Stimulated activated CD4-positive, alpha-beta T cell treated with anti-CD3 and anti-CD28 coated beads, TNF-alpha, amount 100 ng/mL, for 4 hours (primary cell): ENCODE measurements at regions not wholly inside any gene's neighbourhood (a gene's known extent, or its start where the extent isn't known, plus 50 kb on each side); places are given as distances from the start of the nearest gene placed in this dataset.

Experiments used
- DNase-seq, 3 experiments: peaks; one replicate each; pipeline ENCODE4 v3.0.0-alpha.2; 2020; ENCODE audit warnings: low read depth in 3 of 3

DNA sequence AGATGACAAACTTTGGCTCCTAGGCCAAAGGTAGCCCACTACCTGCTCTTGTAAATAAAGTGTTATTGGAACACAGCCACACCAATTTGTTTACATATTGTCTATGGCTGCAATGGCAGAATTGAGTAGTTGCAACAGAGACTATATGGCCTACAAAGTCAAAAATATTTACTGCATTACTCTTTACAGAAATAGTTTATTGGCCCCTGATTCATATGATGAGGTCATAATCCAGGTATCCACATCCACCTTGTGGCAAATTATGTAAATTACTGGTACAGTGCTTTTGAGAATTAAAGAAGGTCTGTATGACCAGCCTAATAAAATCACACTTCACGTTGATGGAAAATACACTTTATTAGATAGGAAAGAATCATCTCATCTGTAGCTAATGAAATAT lies 337.0 kb upstream of the DDX53 start:
- no peak for DNase-seq

- no peak for DNase-seq
Measured at GRCh38 chrX:22664826-22665225, 334.9 kb upstream of the DDX53 start.

- DNase-seq: no peak
Measured at GRCh38 chrX:22665818-22666217, 333.9 kb upstream of the DDX53 start.

- no peak for DNase-seq
Measured at GRCh38 chrX:22666441-22666840, 333.3 kb upstream of the DDX53 start.

- DNase-seq: no peak
Measured at GRCh38 chrX:22674932-22675331, 324.8 kb upstream of the DDX53 start.

GRCh38 chrX:22686138-22686541 lies 313.6 kb upstream of the DDX53 start:
- DNase-seq: no peak

- DNase-seq: no peak
Measured at GRCh38 chrX:22689290-22689689, 310.5 kb upstream of the DDX53 start.

- no peak for DNase-seq
Measured at GRCh38 chrX:22690116-22690515, 309.6 kb upstream of the DDX53 start.

GRCh38 chrX:22691966-22692565 lies 307.7 kb upstream of the DDX53 start:
- no peak for DNase-seq

DNA sequence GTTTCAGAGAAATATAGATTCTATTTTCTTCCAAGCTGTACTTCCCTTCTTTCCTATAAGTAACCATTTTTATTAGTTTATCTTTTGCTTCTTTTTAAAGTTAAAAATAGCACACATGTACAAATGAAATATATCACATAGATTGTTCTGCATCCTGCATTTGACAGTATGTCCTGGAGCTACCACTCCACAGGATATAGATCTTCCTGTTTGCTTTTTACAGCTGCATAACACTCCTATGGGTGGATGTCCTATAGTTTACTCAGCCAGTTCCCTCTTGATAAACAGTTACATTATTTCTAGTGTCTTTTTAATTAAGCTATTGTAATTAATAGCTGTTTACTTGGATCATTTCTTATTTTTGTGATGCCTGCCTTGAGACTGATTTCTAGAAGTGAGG lies 301.6 kb upstream of the DDX53 start:
- DNase-seq: no peak

DNA sequence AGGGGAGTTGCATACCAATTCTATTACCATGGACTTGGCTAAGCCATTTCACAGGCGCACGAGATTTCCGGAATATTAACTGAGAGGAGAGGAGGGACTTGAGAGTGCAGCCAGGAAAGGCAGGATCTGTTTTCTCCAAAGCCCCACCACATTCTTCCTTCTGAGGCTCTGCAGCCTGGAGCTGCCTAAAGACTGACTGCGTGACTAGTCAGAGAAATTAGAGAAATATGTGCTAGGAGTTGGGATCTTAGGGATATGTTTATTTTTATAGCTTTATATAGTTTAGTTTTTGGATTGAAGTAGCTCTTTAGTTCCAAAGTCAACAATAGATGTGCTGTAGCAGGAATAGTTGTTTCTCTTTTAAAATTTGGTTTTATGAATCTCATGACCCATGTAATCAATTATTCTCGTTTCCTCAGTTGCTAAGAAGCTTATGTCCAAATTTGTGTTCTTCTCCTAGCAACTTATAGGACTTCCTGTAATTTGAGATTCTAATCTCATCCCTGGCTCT lies 300.1 kb upstream of the DDX53 start:
- DNase-seq: no peak

- no peak for DNase-seq
Measured at GRCh38 chrX:22712942-22713341, 286.8 kb upstream of the DDX53 start.

DNA sequence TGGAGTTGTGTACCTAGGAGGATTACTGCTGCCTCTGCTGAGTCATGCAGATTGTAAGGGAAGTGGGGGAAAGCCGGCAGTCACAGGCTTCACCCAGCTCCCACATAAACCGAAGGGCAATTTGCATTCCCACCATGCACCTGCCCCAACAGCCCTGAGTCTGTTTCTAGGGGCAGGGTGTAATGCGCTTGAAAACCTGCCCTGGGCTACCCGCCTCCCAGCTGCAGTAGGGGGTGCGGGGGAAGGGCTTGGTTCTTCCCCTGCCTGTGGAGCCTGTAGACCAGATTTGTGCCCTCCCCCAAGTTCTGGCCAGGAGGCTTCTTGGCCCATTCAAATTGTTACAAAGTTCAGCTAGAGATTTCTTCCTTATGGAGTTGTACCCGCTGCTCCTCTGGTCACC lies 269.2 kb upstream of the DDX53 start:
- no peak for DNase-seq

- no peak for DNase-seq
Measured at GRCh38 chrX:22737541-22737940, 262.2 kb upstream of the DDX53 start.

GRCh38 chrX:22739276-22739675 lies 260.5 kb upstream of the DDX53 start:
- DNase-seq: no peak

DNA sequence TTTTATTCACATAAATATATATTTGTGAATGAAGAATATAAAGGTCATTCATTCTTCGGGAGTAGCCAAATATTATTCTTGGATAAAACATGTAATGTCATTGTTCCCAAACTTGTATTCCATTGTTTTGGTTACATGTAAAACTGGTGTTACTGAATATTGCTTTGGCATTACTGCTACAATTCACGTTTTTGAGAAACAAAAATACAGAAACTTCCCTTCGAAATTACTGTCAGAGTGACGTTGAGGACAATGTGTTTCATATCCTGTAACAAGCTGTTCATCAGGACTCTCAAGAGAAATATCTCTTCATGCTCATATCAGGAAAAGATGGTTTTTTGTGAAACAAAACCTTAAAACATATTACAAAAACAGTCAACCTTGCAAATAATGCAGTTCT lies 258.9 kb upstream of the DDX53 start:
- DNase-seq: no peak

- DNase-seq: no peak
Measured at GRCh38 chrX:22742174-22742573, 257.6 kb upstream of the DDX53 start.

- no peak for DNase-seq
Measured at GRCh38 chrX:22746081-22746480, 253.7 kb upstream of the DDX53 start.

GRCh38 chrX:22748093-22748999 lies 251.4 kb upstream of the DDX53 start:
- DNase-seq: peak in 1 of 3 experiments; percentile 1

- DNase-seq: no peak
Measured at GRCh38 chrX:22758807-22759481, 240.8 kb upstream of the DDX53 start.

DNA sequence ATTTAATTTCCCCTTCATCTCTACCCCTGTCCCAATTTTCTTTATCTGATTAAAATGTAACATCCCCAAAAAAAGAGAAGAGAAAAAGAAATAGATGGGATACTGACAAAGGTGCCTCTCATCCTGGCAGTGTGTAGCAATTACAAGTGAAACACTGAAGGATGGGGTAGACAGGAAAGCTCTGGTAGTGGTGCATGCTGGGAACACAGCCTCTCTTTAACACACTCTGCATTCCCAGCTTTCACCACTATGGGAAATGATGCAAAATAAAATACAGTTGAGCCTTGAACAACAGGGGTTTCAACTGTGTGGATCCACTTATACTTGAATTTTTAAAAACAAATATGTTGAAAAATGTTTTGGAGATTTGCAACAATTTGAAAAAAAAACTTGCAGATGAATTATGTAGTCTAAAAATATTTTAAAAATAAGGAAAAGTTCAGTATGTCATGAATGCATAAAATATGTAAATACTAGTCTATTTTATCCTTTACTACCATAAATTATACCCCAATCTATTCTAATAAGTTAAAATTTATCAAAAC lies 239.2 kb upstream of the DDX53 start:
- no peak for DNase-seq

- no peak for DNase-seq
Measured at GRCh38 chrX:22788221-22788620, 211.5 kb upstream of the DDX53 start.
